Nephron (organoid): ENCODE measurements at regions not wholly inside any gene's neighbourhood (a gene's known extent, or its start where the extent isn't known, plus 50 kb on each side); places are given as distances from the start of the nearest gene placed in this dataset.
A peak's percentile ranks its signal among the peaks of the same experiment; 100 is the strongest.

ENCODE experiments used
- H3K27ac Mint-ChIP-seq, 3 experiments: 2 replicates each; pipeline ENCODE4 v1.8.0; 2020; ENCODE audit warnings: mixed read lengths in 3 of 3, mild to moderate bottlenecking in 2 of 3, moderate library complexity in 1 of 3
- H3K27me3 Mint-ChIP-seq: 2 replicates; pipeline ENCODE4 v1.8.0; 2021; ENCODE audit warnings: low read depth, mild to moderate bottlenecking, moderate library complexity, mixed read lengths
- H3K36me3 Mint-ChIP-seq: 2 replicates; pipeline ENCODE4 v1.8.0; 2020; ENCODE audit warnings: low read depth, mixed read lengths
- H3K4me1 Mint-ChIP-seq: 2 replicates; pipeline ENCODE4 v1.8.0; 2020; ENCODE audit warnings: mixed read lengths
- H3K4me3 Mint-ChIP-seq, 3 experiments: 2 replicates each; pipeline ENCODE4 v1.8.0; 2020; ENCODE audit warnings: mild to moderate bottlenecking in 3 of 3, mixed read lengths in 3 of 3, moderate library complexity in 2 of 3
- H3K9me3 Mint-ChIP-seq: 2 replicates; pipeline ENCODE4 v1.8.0; 2020; ENCODE audit warnings: mixed read lengths
- TF ChIP-seq, protein P1 (sequence below), 3 experiments: fragments of 200-600 bp; sonication (generic); IDR thresholded peaks; one replicate each; pipeline ENCODE4 v1.5.0; 2021; ENCODE audit warnings: antibody characterized with exemption in 3 of 3; ENCODE audit not compliant: unreplicated experiment in 3 of 3

GRCh38 chr5:20654746-20655145 lies 666.7 kb upstream of the CDH18 start:
- Mint-ChIP-seq H3K27me3 (no peaks in the 10 kb centered on the region), H3K27ac (no peak overlapping the region), H3K4me1 (peaks cover 6% of the 10 kb centered on the region), H3K36me3 (no peaks in the 10 kb centered on the region), H3K4me3 (no peak overlapping the region), H3K9me3 (peaks cover 15% of the 10 kb centered on the region)
- TF ChIP-seq, protein P1, sequence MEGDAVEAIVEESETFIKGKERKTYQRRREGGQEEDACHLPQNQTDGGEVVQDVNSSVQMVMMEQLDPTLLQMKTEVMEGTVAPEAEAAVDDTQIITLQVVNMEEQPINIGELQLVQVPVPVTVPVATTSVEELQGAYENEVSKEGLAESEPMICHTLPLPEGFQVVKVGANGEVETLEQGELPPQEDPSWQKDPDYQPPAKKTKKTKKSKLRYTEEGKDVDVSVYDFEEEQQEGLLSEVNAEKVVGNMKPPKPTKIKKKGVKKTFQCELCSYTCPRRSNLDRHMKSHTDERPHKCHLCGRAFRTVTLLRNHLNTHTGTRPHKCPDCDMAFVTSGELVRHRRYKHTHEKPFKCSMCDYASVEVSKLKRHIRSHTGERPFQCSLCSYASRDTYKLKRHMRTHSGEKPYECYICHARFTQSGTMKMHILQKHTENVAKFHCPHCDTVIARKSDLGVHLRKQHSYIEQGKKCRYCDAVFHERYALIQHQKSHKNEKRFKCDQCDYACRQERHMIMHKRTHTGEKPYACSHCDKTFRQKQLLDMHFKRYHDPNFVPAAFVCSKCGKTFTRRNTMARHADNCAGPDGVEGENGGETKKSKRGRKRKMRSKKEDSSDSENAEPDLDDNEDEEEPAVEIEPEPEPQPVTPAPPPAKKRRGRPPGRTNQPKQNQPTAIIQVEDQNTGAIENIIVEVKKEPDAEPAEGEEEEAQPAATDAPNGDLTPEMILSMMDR (IDR thresholded peaks at IDR 0.05; ENCODE audit: unreplicated experiment in 3 of 3): no peak

DNA sequence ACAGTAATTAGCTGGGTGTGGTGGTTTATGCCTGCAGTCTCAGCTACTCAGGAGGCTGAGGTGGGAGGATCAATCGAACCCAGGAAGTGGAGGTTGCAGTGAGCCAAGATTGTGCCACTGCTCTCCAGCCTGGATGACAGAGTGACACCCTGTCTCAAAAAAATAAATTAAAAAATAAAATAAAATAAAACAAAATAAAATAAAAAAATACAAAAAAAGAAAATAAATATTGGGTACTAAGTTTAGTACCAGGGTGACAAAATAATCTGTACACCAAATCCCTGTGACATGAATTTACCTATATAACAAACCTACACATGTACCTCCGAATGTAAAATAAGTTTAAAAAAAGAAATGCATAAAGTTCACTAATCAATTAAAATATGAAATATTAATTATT lies 666.0 kb upstream of the CDH18 start:
- no peaks in the 10 kb centered on the region for H3K27me3 Mint-ChIP-seq

DNA sequence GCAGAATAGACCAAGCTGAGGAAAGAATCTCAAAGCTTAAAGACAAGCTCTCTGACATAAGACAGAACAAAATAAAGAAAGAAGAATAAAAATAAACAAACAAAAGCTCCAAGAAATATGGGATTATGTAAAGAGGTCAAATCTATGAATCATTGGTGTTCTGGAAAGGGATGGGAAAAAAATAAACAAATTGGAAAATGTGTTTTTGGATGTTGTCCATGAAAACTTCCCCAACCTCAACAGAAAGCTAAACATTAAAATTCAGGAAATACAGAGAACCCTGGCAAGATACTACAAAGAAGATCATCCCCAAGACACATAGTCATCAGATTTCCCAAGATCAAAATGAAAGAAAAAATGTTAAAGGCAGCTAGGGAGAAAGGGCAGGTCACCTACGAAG lies 662.0 kb upstream of the CDH18 start:
- Mint-ChIP-seq H3K36me3 (no peaks in the 10 kb centered on the region), H3K27ac (peak overlapping the region in 2 of 3 experiments; percentile 58 to 97), H3K9me3 (peaks cover 16% of the 10 kb centered on the region), H3K4me3 (no peak overlapping the region), H3K27me3 (no peaks in the 10 kb centered on the region), H3K4me1 (peaks cover 24% of the 10 kb centered on the region)
- TF ChIP-seq, protein P1 (IDR thresholded peaks at IDR 0.05; ENCODE audit: unreplicated experiment in 3 of 3): no peak

More for the DNA sequence above, 666.0 kb upstream of the CDH18 start:
- Mint-ChIP-seq H3K36me3 (no peaks in the 10 kb centered on the region), H3K27ac (no peak overlapping the region), H3K9me3 (peaks cover 16% of the 10 kb centered on the region), H3K4me3 (no peak overlapping the region), H3K4me1 (peaks cover 13% of the 10 kb centered on the region)
- TF ChIP-seq, protein P1 (IDR thresholded peaks at IDR 0.05; ENCODE audit: unreplicated experiment in 3 of 3): no peak

GRCh38 chr5:20648981-20649380 lies 661.0 kb upstream of the CDH18 start:
- Mint-ChIP-seq H3K27ac (peak overlapping the region in 2 of 3 experiments; percentile 9 to 97), H3K27me3 (no peaks in the 10 kb centered on the region), H3K9me3 (peaks cover 16% of the 10 kb centered on the region), H3K4me1 (peaks cover 24% of the 10 kb centered on the region), H3K36me3 (no peaks in the 10 kb centered on the region), H3K4me3 (peak overlapping the region in 1 of 3 experiments; percentile 65)
- TF ChIP-seq, protein P1 (IDR thresholded peaks at IDR 0.05; ENCODE audit: unreplicated experiment in 3 of 3): no peak

DNA sequence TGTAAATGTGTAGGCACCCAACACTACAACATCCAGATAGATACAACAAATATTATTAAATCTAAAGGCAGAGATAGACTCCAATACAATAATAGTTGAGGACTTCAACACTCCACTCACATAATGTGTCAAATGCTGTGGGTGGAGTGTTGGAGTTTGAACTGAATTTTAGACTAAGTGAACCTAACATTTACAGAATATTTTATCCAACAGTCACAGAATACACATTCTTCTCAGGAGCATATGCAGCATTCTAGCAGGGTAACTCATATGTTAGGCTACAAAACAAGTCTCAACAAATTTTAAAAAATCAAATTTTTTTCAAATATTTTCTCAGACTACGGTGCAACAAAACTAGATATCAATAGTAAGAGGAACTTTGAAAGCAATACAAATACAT lies 648.7 kb upstream of the CDH18 start:
- no peak overlapping the region for H3K27ac Mint-ChIP-seq
- no peaks in the 10 kb centered on the region for H3K9me3 Mint-ChIP-seq
- H3K27me3 Mint-ChIP-seq: no peaks in the 10 kb centered on the region
- H3K36me3 Mint-ChIP-seq: no peaks in the 10 kb centered on the region
- no peaks in the 10 kb centered on the region for H3K4me1 Mint-ChIP-seq
- no peak overlapping the region for H3K4me3 Mint-ChIP-seq
- TF ChIP-seq, protein P1 (IDR thresholded peaks at IDR 0.05; ENCODE audit: unreplicated experiment in 3 of 3): no peak

- no peak overlapping the region for H3K27ac Mint-ChIP-seq
- no peaks in the 10 kb centered on the region for H3K36me3 Mint-ChIP-seq
- peaks cover 2% of the 10 kb centered on the region for H3K9me3 Mint-ChIP-seq
- TF ChIP-seq, protein P1 (IDR thresholded peaks at IDR 0.05; ENCODE audit: unreplicated experiment in 3 of 3): no peak
- no peak overlapping the region for H3K4me3 Mint-ChIP-seq
- no peaks in the 10 kb centered on the region for H3K4me1 Mint-ChIP-seq
- H3K27me3 Mint-ChIP-seq: no peaks in the 10 kb centered on the region
Measured at GRCh38 chr5:20619591-20619990, 631.6 kb upstream of the CDH18 start.
